Endothelial cell of umbilical vein (primary cell): ENCODE measurements at regions not wholly inside any gene's neighbourhood (a gene's known extent, or its start where the extent isn't known, plus 50 kb on each side); places are given as distances from the start of the nearest gene placed in this dataset. TPM values are rescaled to one million over a fixed set of nuclear protein-coding genes. Genes with fewer than 3 reads are reported as not detected.

Experiments
- BruUV-seq: library from RNA; stranded (reverse); fragments of 400-500 nt; replicated peaks from 2 replicates; lab custom pipeline; 2021; lab: Mats Ljungman, UMichigan
- CTCF ChIA-PET: fragments of 300-600, 350-600 bp; sonication (Branson Sonifier 250); formaldehyde crosslinking; loops from one replicate; lab custom pipeline; 2021; ENCODE audit warnings: antibody characterized with exemption, inconsistent platforms; lab: Charles Lee
- POLR2A ChIA-PET: fragments of 300-600, 350-600 bp; sonication (Branson Sonifier 250); formaldehyde crosslinking; loops from one replicate; lab custom pipeline; 2021; ENCODE audit warnings: antibody characterized with exemption, inconsistent platforms; lab: Charles Lee
- DNase-seq: peaks from one replicate; pipeline ENCODE4 v3.0.0-alpha.2; 2011; ENCODE audit warnings: low read depth, low spot score
- FAIRE-seq: peaks from 2 replicates; lab custom pipeline; 2011; peaks lifted over from hg19 to GRCh38; lab: Jason Lieb, UNC
- H2AFZ ChIP-seq: 2 replicates; pipeline ENCODE4 v1.6.0; 2012; ENCODE audit warnings: low read depth, low read length, control low read depth, inconsistent platforms
- H3K27ac ChIP-seq: 2 replicates; pipeline ENCODE4 v1.5.1; 2011; ENCODE audit warnings: low read depth, mild to moderate bottlenecking, control low read depth, low read length, moderate library complexity; ENCODE audit not compliant: insufficient read depth
- H3K27me3 ChIP-seq, 2 experiments: 2 replicates each; pipeline versions ENCODE4 v1.6.0 to v1.6.1; 2011; ENCODE audit warnings: low read length in 2 of 2, mixed read lengths in 1 of 2; ENCODE audit not compliant: control insufficient read depth in 2 of 2, insufficient read depth in 2 of 2
- H3K36me3 ChIP-seq, 2 experiments: 2 replicates in 1 of 2; 3 replicates in 1 of 2; pipeline ENCODE4 v1.5.1; 2011; ENCODE audit warnings: low read length in 2 of 2, mild to moderate bottlenecking in 1 of 2, moderate library complexity in 1 of 2; ENCODE audit not compliant: control insufficient read depth in 2 of 2, insufficient read depth in 2 of 2; ENCODE audit errors: extremely low read depth in 1 of 2
- H3K4me1 ChIP-seq: 3 replicates; pipeline ENCODE4 v1.5.1; 2011; ENCODE audit warnings: mild to moderate bottlenecking, low read length; ENCODE audit not compliant: control insufficient read depth, insufficient read depth; ENCODE audit errors: extremely low read depth
- H3K4me2 ChIP-seq: 2 replicates; pipeline ENCODE4 v1.6.1; 2011; ENCODE audit warnings: low read length, control low read depth, mixed read lengths; ENCODE audit not compliant: insufficient read depth
- H3K4me3 ChIP-seq, 3 experiments: fragments of 200-600 bp in 1 of 3; sonication (generic), shearing (Covaris generic) in 1 of 3; replicated peaks in 1 of 3; 2 replicates each; pipeline ENCODE4 v1.5.1; 2011 to 2016; ENCODE audit warnings: control low read depth in 3 of 3, low read length in 3 of 3, mild to moderate bottlenecking in 2 of 3, inconsistent platforms in 1 of 3, low read depth in 1 of 3, moderate library complexity in 1 of 3; ENCODE audit not compliant: insufficient read depth in 1 of 3
- H3K79me2 ChIP-seq: 2 replicates; pipeline ENCODE4 v1.6.0; 2012; ENCODE audit warnings: low read length, inconsistent platforms; ENCODE audit not compliant: control insufficient read depth, insufficient read depth
- H3K9ac ChIP-seq: replicated peaks from 2 replicates; pipeline ENCODE3; 2011; ENCODE audit warnings: low read length, control low read depth; ENCODE audit not compliant: insufficient read depth; ENCODE audit errors: extremely low read depth
- H3K9me1 ChIP-seq: replicated peaks from 3 replicates; pipeline ENCODE4 v1.6.0; 2011; ENCODE audit warnings: mild to moderate bottlenecking, low read length; ENCODE audit not compliant: control insufficient read depth, insufficient read depth; ENCODE audit errors: extremely low read depth
- H3K9me3 ChIP-seq: replicated peaks from 2 replicates; pipeline ENCODE4 v1.5.1; 2012; ENCODE audit warnings: low read length, inconsistent platforms; ENCODE audit not compliant: control insufficient read depth, insufficient read depth
- H4K20me1 ChIP-seq: replicated peaks from 2 replicates; pipeline ENCODE3; 2011; ENCODE audit warnings: mild to moderate bottlenecking, low read length; ENCODE audit not compliant: control insufficient read depth, insufficient read depth; ENCODE audit errors: extremely low read depth
- EZH2 ChIP-seq: IDR thresholded peaks from 2 replicates; pipeline ENCODE4 v1.6.1; 2012; ENCODE audit warnings: borderline replicate concordance, low read depth, mild to moderate bottlenecking, moderate library complexity, low read length, inconsistent platforms; ENCODE audit not compliant: severe bottlenecking
- FOS ChIP-seq: IDR thresholded peaks from 2 replicates; pipeline ENCODE4 v1.6.1; 2011; ENCODE audit warnings: mild to moderate bottlenecking, low read length, moderate library complexity, borderline replicate concordance; ENCODE audit not compliant: insufficient read depth
- GATA2 ChIP-seq: IDR thresholded peaks from 2 replicates; pipeline ENCODE4 v1.7.0; 2011; ENCODE audit warnings: low read depth, mild to moderate bottlenecking, moderate library complexity, mixed read lengths, low read length; ENCODE audit not compliant: insufficient read length, insufficient read depth
- JUN ChIP-seq: IDR thresholded peaks from 2 replicates; pipeline ENCODE4 v1.6.1; 2011; ENCODE audit warnings: borderline replicate concordance, low read depth; ENCODE audit not compliant: insufficient read length, insufficient read depth
- MYC ChIP-seq: IDR thresholded peaks from one replicate; pipeline ENCODE4 v1.6.1; 2011; ENCODE audit warnings: mild to moderate bottlenecking, low read depth, low read length
- POLR2A ChIP-seq: IDR thresholded peaks from 2 replicates; pipeline ENCODE4 v1.6.1; 2012; ENCODE audit warnings: low read depth, mild to moderate bottlenecking, control low read depth, low read length
- POLR2AphosphoS5 ChIP-seq: IDR thresholded peaks from 2 replicates; pipeline ENCODE4 v1.6.1; 2012; ENCODE audit warnings: low read depth, mild to moderate bottlenecking, control low read depth, low read length, moderate library complexity; ENCODE audit not compliant: insufficient read depth
- dilution Hi-C: fragments of 300-500 bp; cut with MboI; formaldehyde crosslinking; loops from one replicate; pipeline ENCODE4 v1.15.0; 2019; ENCODE audit warnings: low sequenced_read_pairs; ENCODE audit not compliant: extremely low pct_ligation_motif_present
- intact Hi-C: fragments of 100-400 bp; cut with micrococcal nuclease; formaldehyde crosslinking; loops from one replicate; pipeline ENCODE4 v1.10.0; 2022
- small RNA-seq: library from RNA; depleted of rRNA; stranded (forward); fragments of <200 nt; gene quantifications from one replicate; pipeline ENCODE3, GENCODE V24; 2012; ENCODE audit warnings: low replicate concordance, low read depth; ENCODE audit not compliant: insufficient read depth, insufficient read length
- TF ChIP-seq, protein P1 (sequence below), 2 donors: IDR thresholded peaks; 1 replicate in 1 of 2; 2 replicates in 1 of 2; pipeline ENCODE4 v1.5.1; 2011; ENCODE audit warnings: low read length in 2 of 2, mild to moderate bottlenecking in 2 of 2, moderate library complexity in 2 of 2, control low read depth in 1 of 2, inconsistent platforms in 1 of 2, low read depth in 1 of 2; ENCODE audit not compliant: insufficient read depth in 1 of 2; ENCODE audit errors: extremely low read depth in 1 of 2
- TF ChIP-seq, protein P2 (sequence below): IDR thresholded peaks from 2 replicates; pipeline ENCODE4 v1.6.1; 2011; ENCODE audit not compliant: insufficient read depth, insufficient read length

- BruUV-seq, result no TSS peak
Observed at GRCh38 chr1:78440381-78440793, 50.4 kb upstream of the PTGFR start.

More at GRCh38 chr1:78440381-78440793, 50.4 kb upstream of the PTGFR start:
- no peak for FAIRE-seq
- H3K9me3 ChIP-seq, result no peaks in the 10 kb centered on the region
- H2AFZ ChIP-seq, result no peak overlapping the region
- peaks cover 3% of the 10 kb centered on the region for H3K4me1 ChIP-seq
- ChIA-PET CTCF (no interaction called here), POLR2A (interaction anchor here (0.7 kb wide), 1 partner anchor 285 kb away, joined by 3 read pairs; no protein-coding TSS in a partner anchor)
- no peak overlapping the region for H3K4me2 ChIP-seq
- intact Hi-C loops (no loop called here), dilution Hi-C loops (no loop called here)
- DNase-seq, result no peak
- H3K36me3 ChIP-seq, result no peaks in the 10 kb centered on the region
- no peaks in the 10 kb centered on the region for H3K79me2 ChIP-seq
- TF ChIP-seq EZH2 (no peak), GATA2 (no peak), JUN (no peak), POLR2A (no peak), MYC (no peak), FOS (no peak), POLR2AphosphoS5 (no peak)
- TF ChIP-seq, protein P1, sequence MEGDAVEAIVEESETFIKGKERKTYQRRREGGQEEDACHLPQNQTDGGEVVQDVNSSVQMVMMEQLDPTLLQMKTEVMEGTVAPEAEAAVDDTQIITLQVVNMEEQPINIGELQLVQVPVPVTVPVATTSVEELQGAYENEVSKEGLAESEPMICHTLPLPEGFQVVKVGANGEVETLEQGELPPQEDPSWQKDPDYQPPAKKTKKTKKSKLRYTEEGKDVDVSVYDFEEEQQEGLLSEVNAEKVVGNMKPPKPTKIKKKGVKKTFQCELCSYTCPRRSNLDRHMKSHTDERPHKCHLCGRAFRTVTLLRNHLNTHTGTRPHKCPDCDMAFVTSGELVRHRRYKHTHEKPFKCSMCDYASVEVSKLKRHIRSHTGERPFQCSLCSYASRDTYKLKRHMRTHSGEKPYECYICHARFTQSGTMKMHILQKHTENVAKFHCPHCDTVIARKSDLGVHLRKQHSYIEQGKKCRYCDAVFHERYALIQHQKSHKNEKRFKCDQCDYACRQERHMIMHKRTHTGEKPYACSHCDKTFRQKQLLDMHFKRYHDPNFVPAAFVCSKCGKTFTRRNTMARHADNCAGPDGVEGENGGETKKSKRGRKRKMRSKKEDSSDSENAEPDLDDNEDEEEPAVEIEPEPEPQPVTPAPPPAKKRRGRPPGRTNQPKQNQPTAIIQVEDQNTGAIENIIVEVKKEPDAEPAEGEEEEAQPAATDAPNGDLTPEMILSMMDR (IDR thresholded peaks at IDR 0.05; ENCODE audit: extremely low read depth in 1 of 2, insufficient read depth in 1 of 2, low read depth in 1 of 2, low read length in 2 of 2), result no peak
- TF ChIP-seq, protein P2, sequence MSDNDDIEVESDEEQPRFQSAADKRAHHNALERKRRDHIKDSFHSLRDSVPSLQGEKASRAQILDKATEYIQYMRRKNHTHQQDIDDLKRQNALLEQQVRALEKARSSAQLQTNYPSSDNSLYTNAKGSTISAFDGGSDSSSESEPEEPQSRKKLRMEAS, result no peak
- no peak overlapping the region for H3K27ac ChIP-seq
- H3K9ac ChIP-seq, result no peak overlapping the region
- no peaks in the 10 kb centered on the region for H4K20me1 ChIP-seq
- no peak overlapping the region for H3K4me3 ChIP-seq
- no peaks in the 10 kb centered on the region for H3K9me1 ChIP-seq
- H3K27me3 ChIP-seq, result peaks cover 2 to 3% of the 10 kb centered on the region in 2 experiments

Small RNAs in the stretch of these regions (small RNA-seq; reads per million reads assigned to genes)
- gene AC096531.1 (not detected), gene RNA5SP23 (not detected)
